Keratinocyte (primary cell): ENCODE measurements at regions not wholly inside any gene's neighbourhood (a gene's known extent, or its start where the extent isn't known, plus 50 kb on each side); places are given as distances from the start of the nearest gene placed in this dataset.

ENCODE experiments used
- DNase-seq: peaks from one replicate; pipeline ENCODE4 v3.0.0-alpha.2; 2011; ENCODE audit warnings: low read depth, missing footprints, low spot score
- FAIRE-seq: peaks from 2 replicates; lab custom pipeline; 2011; peaks lifted over from hg19 to GRCh38; lab: Jason Lieb, UNC
- H2AFZ ChIP-seq: 2 replicates; pipeline ENCODE4 v1.6.0; 2012; ENCODE audit warnings: low read length, control low read depth, inconsistent platforms; ENCODE audit not compliant: control insufficient read depth
- H3K27ac ChIP-seq: 2 replicates; pipeline ENCODE4 v1.5.1; 2011; ENCODE audit warnings: low read length; ENCODE audit not compliant: control insufficient read depth, insufficient read depth
- H3K27me3 ChIP-seq: 3 replicates; pipeline ENCODE4 v1.6.0; 2011; ENCODE audit warnings: low read length; ENCODE audit not compliant: control insufficient read depth, insufficient read depth; ENCODE audit errors: extremely low read depth
- H3K36me3 ChIP-seq, 2 experiments: 2 replicates in 1 of 2; 3 replicates in 1 of 2; pipeline ENCODE4 v1.5.1; 2011; ENCODE audit warnings: low read length in 2 of 2, mild to moderate bottlenecking in 1 of 2; ENCODE audit not compliant: control insufficient read depth in 2 of 2, insufficient read depth in 2 of 2; ENCODE audit errors: extremely low read depth in 1 of 2
- H3K4me1 ChIP-seq: 3 replicates; pipeline ENCODE4 v1.5.1; 2011; ENCODE audit warnings: low read length; ENCODE audit not compliant: control insufficient read depth, insufficient read depth; ENCODE audit errors: extremely low read depth
- H3K4me2 ChIP-seq: 3 replicates; pipeline ENCODE4 v1.6.0; 2011; ENCODE audit warnings: low read depth, low read length; ENCODE audit not compliant: control insufficient read depth, insufficient read depth; ENCODE audit errors: extremely low read depth
- H3K4me3 ChIP-seq, 3 experiments: fragments of 200-600 bp in 1 of 3; sonication (generic) in 1 of 3; 2 replicates in 2 of 3; 3 replicates in 1 of 3; pipeline ENCODE4 v1.5.1; 2011 to 2016; ENCODE audit warnings: low read length in 3 of 3, mild to moderate bottlenecking in 3 of 3, control low read depth in 2 of 3, inconsistent platforms in 1 of 3, low read depth in 1 of 3, mixed read lengths in 1 of 3, mixed run types in 1 of 3, moderate library complexity in 1 of 3; ENCODE audit not compliant: control insufficient read depth in 2 of 3, insufficient read depth in 2 of 3; ENCODE audit errors: extremely low read depth in 1 of 3
- H3K79me2 ChIP-seq: 2 replicates; pipeline ENCODE4 v1.6.0; 2012; ENCODE audit warnings: low read length; ENCODE audit not compliant: control insufficient read depth, insufficient read depth
- H3K9ac ChIP-seq: 3 replicates; pipeline ENCODE4 v1.6.0; 2011; ENCODE audit warnings: low read length; ENCODE audit not compliant: control insufficient read depth, insufficient read depth; ENCODE audit errors: extremely low read depth
- H3K9me1 ChIP-seq: 3 replicates; pipeline ENCODE4 v1.6.0; 2011; ENCODE audit warnings: low read length; ENCODE audit not compliant: control insufficient read depth, insufficient read depth; ENCODE audit errors: extremely low read depth
- H3K9me3 ChIP-seq: 2 replicates; pipeline ENCODE4 v1.5.1; 2012; ENCODE audit warnings: low read depth, low read length; ENCODE audit not compliant: control insufficient read depth
- H4K20me1 ChIP-seq: 3 replicates; pipeline ENCODE4 v1.6.0; 2011; ENCODE audit warnings: low read length; ENCODE audit not compliant: control insufficient read depth, insufficient read depth; ENCODE audit errors: extremely low read depth
- EZH2 ChIP-seq: IDR thresholded peaks from one replicate; pipeline ENCODE4 v1.6.1; 2012; ENCODE audit warnings: inconsistent platforms, mild to moderate bottlenecking, low read length, moderate library complexity
- dilution Hi-C: fragments of 300-500 bp; cut with MboI; formaldehyde crosslinking; loops from one replicate; pipeline ENCODE4 v1.7.0; 2020; ENCODE audit warnings: low sequenced_read_pairs; ENCODE audit not compliant: extremely low pct_ligation_motif_present
- TF ChIP-seq, protein P1 (sequence below), 3 experiments: IDR thresholded peaks in 1 of 3; conservative IDR thresholded peaks in 1 of 3; optimal IDR thresholded peaks in 1 of 3; 2 replicates in 2 of 3; 3 replicates in 1 of 3; pipeline versions ENCODE3 to v1.5.1; 2011; ENCODE audit warnings: low read length in 3 of 3, mild to moderate bottlenecking in 3 of 3, moderate library complexity in 2 of 3, control low read depth in 1 of 3, inconsistent platforms in 1 of 3; ENCODE audit not compliant: insufficient read depth in 2 of 3; ENCODE audit errors: extremely low read depth in 1 of 3

DNA sequence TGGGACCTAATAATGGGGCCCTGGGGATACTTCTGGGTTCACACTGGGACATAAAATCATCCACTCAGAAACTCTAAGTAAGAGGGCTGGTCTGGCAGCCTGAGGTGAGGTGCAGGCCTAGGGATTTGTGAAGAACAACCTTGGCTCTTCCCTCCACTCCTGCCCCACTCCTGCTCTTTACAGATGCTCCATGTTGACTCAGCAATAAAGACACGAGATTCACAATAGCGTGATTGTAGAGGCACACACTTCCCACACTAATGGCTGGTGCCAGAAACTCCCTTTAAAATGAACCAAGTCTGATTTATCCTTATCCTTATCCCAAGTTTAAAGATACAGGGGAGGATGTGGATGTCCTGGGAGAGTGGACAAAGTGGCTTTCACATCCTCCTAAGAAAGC, 228.2 kb downstream of the ACTR3 start:
- H3K27me3 ChIP-seq: no peaks in the 10 kb centered on the region
- H3K4me3 ChIP-seq: no peak overlapping the region
- FAIRE-seq: no peak
- H2AFZ ChIP-seq: no peak overlapping the region
- H3K36me3 ChIP-seq: no peaks in the 10 kb centered on the region
- no peaks in the 10 kb centered on the region for H3K9me3 ChIP-seq
- no peaks in the 10 kb centered on the region for H3K4me1 ChIP-seq
- H3K27ac ChIP-seq: no peak overlapping the region
- no peaks in the 10 kb centered on the region for H4K20me1 ChIP-seq
- dilution Hi-C loops: no loop called here
- no peaks in the 10 kb centered on the region for H3K79me2 ChIP-seq
- DNase-seq: no peak
- TF ChIP-seq, protein P1, sequence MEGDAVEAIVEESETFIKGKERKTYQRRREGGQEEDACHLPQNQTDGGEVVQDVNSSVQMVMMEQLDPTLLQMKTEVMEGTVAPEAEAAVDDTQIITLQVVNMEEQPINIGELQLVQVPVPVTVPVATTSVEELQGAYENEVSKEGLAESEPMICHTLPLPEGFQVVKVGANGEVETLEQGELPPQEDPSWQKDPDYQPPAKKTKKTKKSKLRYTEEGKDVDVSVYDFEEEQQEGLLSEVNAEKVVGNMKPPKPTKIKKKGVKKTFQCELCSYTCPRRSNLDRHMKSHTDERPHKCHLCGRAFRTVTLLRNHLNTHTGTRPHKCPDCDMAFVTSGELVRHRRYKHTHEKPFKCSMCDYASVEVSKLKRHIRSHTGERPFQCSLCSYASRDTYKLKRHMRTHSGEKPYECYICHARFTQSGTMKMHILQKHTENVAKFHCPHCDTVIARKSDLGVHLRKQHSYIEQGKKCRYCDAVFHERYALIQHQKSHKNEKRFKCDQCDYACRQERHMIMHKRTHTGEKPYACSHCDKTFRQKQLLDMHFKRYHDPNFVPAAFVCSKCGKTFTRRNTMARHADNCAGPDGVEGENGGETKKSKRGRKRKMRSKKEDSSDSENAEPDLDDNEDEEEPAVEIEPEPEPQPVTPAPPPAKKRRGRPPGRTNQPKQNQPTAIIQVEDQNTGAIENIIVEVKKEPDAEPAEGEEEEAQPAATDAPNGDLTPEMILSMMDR (optimal IDR thresholded peaks at IDR 0.05 in 1 of 3, IDR thresholded peaks at IDR 0.05 in 1 of 3, conservative IDR thresholded peaks at IDR 0.05 in 1 of 3; ENCODE audit: extremely low read depth in 1 of 3, insufficient read depth in 2 of 3, low read length in 3 of 3): no peak
- TF ChIP-seq EZH2: no peak
- no peak overlapping the region for H3K9ac ChIP-seq
- H3K9me1 ChIP-seq: no peaks in the 10 kb centered on the region
- H3K4me2 ChIP-seq: no peak overlapping the region

DNA sequence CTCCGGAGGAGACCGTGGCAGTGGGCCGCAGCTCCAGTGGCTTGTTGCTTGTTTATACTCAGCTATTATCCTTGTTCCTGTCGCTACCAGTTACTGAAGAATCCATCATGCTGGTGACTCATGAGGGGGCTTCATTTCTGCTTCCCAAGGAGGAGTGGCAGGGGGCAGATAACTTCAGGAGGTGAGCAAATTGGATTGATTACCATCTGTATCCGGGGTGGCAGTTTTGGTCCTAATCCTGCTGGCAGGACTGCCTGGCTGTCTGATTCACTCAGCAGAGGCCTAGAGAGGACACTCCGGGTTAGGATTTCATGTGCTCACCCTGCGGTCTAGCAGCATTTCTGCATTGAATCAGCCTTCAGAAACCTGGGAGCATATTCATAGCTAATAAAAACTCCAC, 230.0 kb downstream of the ACTR3 start:
- dilution Hi-C loops: no loop called here
- Histone ChIP-seq H3K4me3 (no peak overlapping the region), H3K9me1 (no peaks in the 10 kb centered on the region), H3K27me3 (no peaks in the 10 kb centered on the region), H4K20me1 (no peaks in the 10 kb centered on the region), H3K27ac (no peak overlapping the region), H3K36me3 (no peaks in the 10 kb centered on the region), H3K4me2 (no peak overlapping the region), H2AFZ (no peak overlapping the region), H3K9me3 (no peaks in the 10 kb centered on the region), H3K9ac (no peak overlapping the region), H3K79me2 (no peaks in the 10 kb centered on the region), H3K4me1 (no peaks in the 10 kb centered on the region)
- FAIRE-seq (no peak), DNase-seq (no peak)
- TF ChIP-seq EZH2: no peak
- TF ChIP-seq, protein P1 (optimal IDR thresholded peaks at IDR 0.05 in 1 of 3, IDR thresholded peaks at IDR 0.05 in 1 of 3, conservative IDR thresholded peaks at IDR 0.05 in 1 of 3; ENCODE audit: extremely low read depth in 1 of 3, insufficient read depth in 2 of 3, low read length in 3 of 3): no peak
